ENCODE measurements at regions not wholly inside any gene's neighbourhood (a gene's known extent, or its start where the extent isn't known, plus 50 kb on each side); places are given as distances from the start of the nearest gene placed in this dataset.
A peak's percentile ranks its signal among the peaks of the same experiment; 100 is the strongest.

DNA sequence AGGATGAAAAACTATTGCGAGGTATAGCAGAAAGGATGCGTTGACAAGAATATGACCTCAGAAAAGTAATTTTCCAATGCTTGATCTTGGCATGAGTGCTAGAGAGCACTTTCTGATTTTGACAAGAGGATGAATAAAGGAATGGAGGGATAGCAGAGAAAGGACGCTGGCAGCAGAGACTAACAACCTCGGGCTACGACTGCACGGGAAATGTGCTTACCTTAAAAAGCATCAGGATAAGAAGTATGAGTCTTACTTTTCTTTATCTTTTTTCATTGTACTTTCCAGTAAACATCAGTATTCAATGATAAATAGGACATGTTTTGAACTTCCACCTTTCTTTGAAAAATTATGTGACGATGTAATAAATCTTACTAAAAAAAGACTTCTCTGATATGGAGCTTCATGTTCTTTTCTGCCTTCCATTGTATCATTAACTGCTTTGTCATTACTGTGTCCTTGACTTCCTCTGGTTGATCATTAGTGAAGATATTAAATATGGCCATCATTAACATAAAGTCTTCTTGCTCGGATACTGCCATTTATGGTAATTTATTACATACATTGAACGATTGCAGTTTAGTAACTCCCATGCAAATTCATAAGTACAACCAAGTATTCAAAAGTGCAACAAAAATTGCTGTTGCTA lies 265.6 kb downstream of the DSEL start:
- H3K9ac ChIP-seq (ENCODE audit: low read length), result no peak overlapping the region
- H2AFZ ChIP-seq (ENCODE audit: low read length), result no peak overlapping the region
- no peak overlapping the region for H3K4me2 ChIP-seq (ENCODE audit: low read depth, low read length)
- H3K27me3 ChIP-seq (replicated peaks; ENCODE audit: insufficient read depth, low read length), result no peaks in the 10 kb centered on the region
- no peak for DNase-seq
- no peaks in the 10 kb centered on the region for H3F3A ChIP-seq (ENCODE audit: insufficient read depth, low read length)
- H3K9me3 ChIP-seq (replicated peaks; ENCODE audit: insufficient read depth, low read length), result no peaks in the 10 kb centered on the region
- no peaks in the 10 kb centered on the region for H3K79me2 ChIP-seq (ENCODE audit: low read length)
- H3K36me3 ChIP-seq (replicated peaks; ENCODE audit: insufficient read depth, low read length), result no peaks in the 10 kb centered on the region
- no peaks in the 10 kb centered on the region for H4K20me1 ChIP-seq (ENCODE audit: insufficient read depth, low read length)
- TF ChIP-seq, protein P1, sequence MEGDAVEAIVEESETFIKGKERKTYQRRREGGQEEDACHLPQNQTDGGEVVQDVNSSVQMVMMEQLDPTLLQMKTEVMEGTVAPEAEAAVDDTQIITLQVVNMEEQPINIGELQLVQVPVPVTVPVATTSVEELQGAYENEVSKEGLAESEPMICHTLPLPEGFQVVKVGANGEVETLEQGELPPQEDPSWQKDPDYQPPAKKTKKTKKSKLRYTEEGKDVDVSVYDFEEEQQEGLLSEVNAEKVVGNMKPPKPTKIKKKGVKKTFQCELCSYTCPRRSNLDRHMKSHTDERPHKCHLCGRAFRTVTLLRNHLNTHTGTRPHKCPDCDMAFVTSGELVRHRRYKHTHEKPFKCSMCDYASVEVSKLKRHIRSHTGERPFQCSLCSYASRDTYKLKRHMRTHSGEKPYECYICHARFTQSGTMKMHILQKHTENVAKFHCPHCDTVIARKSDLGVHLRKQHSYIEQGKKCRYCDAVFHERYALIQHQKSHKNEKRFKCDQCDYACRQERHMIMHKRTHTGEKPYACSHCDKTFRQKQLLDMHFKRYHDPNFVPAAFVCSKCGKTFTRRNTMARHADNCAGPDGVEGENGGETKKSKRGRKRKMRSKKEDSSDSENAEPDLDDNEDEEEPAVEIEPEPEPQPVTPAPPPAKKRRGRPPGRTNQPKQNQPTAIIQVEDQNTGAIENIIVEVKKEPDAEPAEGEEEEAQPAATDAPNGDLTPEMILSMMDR (IDR thresholded peaks at IDR 0.05; ENCODE audit: low read length), result no peak
- TF ChIP-seq EZH2phosphoT487 (IDR thresholded peaks at IDR 0.05; ENCODE audit: low read length), result no peak
- no peaks in the 10 kb centered on the region for H3K9me2 ChIP-seq (replicated peaks; ENCODE audit: insufficient read depth, low read length)
- no peak overlapping the region for H3K27ac ChIP-seq (ENCODE audit: low read length)
- H3K4me3 ChIP-seq (ENCODE audit: low read length), result no peak overlapping the region
- no peaks in the 10 kb centered on the region for H3K4me1 ChIP-seq (ENCODE audit: low read length)

DNA sequence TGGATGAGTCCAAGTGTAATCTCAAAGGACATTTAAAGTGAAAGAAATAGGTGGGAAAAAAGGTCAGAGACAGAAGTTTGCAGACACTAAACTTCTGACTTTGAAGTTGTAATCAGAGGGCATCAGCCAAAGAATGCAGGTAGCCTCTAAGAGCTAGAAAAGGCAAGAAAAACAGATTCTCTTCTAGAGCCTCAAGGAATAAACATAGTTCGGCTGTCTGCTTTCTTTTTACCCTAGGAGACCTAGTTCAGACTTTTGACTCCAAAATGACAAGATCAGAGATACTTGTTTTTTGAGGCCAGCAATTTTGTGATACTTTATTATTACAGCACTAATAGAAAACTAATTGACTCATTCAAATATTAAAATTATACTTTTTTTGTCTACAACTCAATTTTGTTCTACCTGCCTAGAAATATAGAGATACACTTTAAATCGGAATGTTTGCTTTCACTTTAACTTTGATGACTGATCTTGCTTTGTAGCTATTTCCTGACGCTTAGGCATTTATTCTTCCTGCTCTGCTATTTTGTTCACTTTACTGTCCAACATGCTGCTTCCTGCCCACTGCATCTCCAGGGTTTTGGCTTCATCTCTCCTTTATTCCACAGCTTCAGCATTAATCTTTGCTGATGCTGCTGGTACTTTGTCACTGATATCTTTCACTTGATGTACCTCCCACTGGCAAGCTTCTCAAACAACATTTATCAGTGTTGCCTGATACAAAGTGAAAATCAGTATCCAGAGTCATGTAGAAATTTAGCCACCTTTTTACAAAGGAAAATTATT lies 272.5 kb downstream of the DSEL start:
- Histone ChIP-seq H3K4me2 (ENCODE audit: low read depth, low read length) (peak overlapping the region; percentile 80), H3K9ac (ENCODE audit: low read length) (peak overlapping the region; percentile 28; the same call in 1 of the 2 replicates)

DNA sequence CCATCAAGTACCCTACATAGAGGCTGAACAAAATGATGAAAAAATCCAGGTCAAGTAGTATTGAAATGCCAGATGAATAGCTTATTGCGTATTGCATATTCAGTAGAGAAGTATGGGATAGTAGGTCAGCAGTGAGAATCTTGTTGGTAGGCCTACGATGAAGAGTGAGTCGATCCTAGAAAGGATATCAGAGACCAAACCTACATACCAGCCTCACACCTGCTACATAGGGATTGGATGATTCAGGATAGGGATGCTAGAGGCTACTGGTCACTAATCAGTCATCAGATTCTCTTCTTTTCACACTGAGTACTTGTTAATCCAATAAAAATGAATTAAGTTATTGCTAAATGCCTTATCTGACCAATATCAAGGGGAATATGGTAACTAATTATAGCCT lies 274.5 kb downstream of the DSEL start:
- no peak overlapping the region for H3K4me2 ChIP-seq (ENCODE audit: low read depth, low read length)
- H3K9ac ChIP-seq (ENCODE audit: low read length), result no peak overlapping the region
- H3K9me2 ChIP-seq (replicated peaks; ENCODE audit: insufficient read depth, low read length), result no peaks in the 10 kb centered on the region
- H3K9me3 ChIP-seq (replicated peaks; ENCODE audit: insufficient read depth, low read length), result no peaks in the 10 kb centered on the region
- H2AFZ ChIP-seq (ENCODE audit: low read length), result no peak overlapping the region
- no peak overlapping the region for H3K27ac ChIP-seq (ENCODE audit: low read length)
- no peaks in the 10 kb centered on the region for H3K79me2 ChIP-seq (ENCODE audit: low read length)
- H3K36me3 ChIP-seq (replicated peaks; ENCODE audit: insufficient read depth, low read length), result no peaks in the 10 kb centered on the region
- DNase-seq, result no peak
- H3K27me3 ChIP-seq (replicated peaks; ENCODE audit: insufficient read depth, low read length), result no peaks in the 10 kb centered on the region
- no peaks in the 10 kb centered on the region for H3K4me1 ChIP-seq (ENCODE audit: low read length)
- no peaks in the 10 kb centered on the region for H4K20me1 ChIP-seq (ENCODE audit: insufficient read depth, low read length)
- TF ChIP-seq EZH2phosphoT487 (IDR thresholded peaks at IDR 0.05; ENCODE audit: low read length) (no peak), EZH2 (optimal IDR thresholded peaks at IDR 0.05; ENCODE audit: low read depth, low read length) (no peak)
- TF ChIP-seq, protein P1 (IDR thresholded peaks at IDR 0.05; ENCODE audit: low read length), result no peak
- no peak overlapping the region for H3K4me3 ChIP-seq (ENCODE audit: low read length)
- H3F3A ChIP-seq (ENCODE audit: insufficient read depth, low read length), result no peaks in the 10 kb centered on the region

More for the DNA sequence above, 272.5 kb downstream of the DSEL start:
- Histone ChIP-seq H3F3A (ENCODE audit: insufficient read depth, low read length) (no peaks in the 10 kb centered on the region), H3K27ac (ENCODE audit: low read length) (no peak overlapping the region; the same call in 1 of the 2 replicates), H3K36me3 (replicated peaks; ENCODE audit: insufficient read depth, low read length) (no peaks in the 10 kb centered on the region), H3K9me2 (replicated peaks; ENCODE audit: insufficient read depth, low read length) (no peaks in the 10 kb centered on the region), H4K20me1 (ENCODE audit: insufficient read depth, low read length) (no peaks in the 10 kb centered on the region), H3K27me3 (replicated peaks; ENCODE audit: insufficient read depth, low read length) (no peaks in the 10 kb centered on the region), H3K4me1 (ENCODE audit: low read length) (no peaks in the 10 kb centered on the region), H3K4me3 (ENCODE audit: low read length) (peak overlapping the region; percentile 60), H3K79me2 (ENCODE audit: low read length) (no peaks in the 10 kb centered on the region), H3K9me3 (replicated peaks; ENCODE audit: insufficient read depth, low read length) (no peaks in the 10 kb centered on the region), H2AFZ (ENCODE audit: low read length) (peak overlapping the region; percentile 95)
- peak; percentile 34 for DNase-seq
- TF ChIP-seq EZH2phosphoT487 (IDR thresholded peaks at IDR 0.05; ENCODE audit: low read length), result no peak
- TF ChIP-seq, protein P1 (IDR thresholded peaks at IDR 0.05; ENCODE audit: low read length), result no peak
- no peak for TF ChIP-seq EZH2 (optimal IDR thresholded peaks at IDR 0.05; ENCODE audit: low read depth, low read length)
